HG03378 (cell line): ENCODE measurements at regions not wholly inside any gene's neighbourhood (a gene's known extent, or its start where the extent isn't known, plus 50 kb on each side); places are given as distances from the start of the nearest gene placed in this dataset.

Source experiments
- ATAC-seq: cut with Tn5 transposase; IDR thresholded peaks from one replicate; pipeline ENCODE4 v1.9.1; 2021; ENCODE audit warnings: mild to moderate bottlenecking, moderate library complexity; ENCODE audit not compliant: unreplicated experiment

DNA sequence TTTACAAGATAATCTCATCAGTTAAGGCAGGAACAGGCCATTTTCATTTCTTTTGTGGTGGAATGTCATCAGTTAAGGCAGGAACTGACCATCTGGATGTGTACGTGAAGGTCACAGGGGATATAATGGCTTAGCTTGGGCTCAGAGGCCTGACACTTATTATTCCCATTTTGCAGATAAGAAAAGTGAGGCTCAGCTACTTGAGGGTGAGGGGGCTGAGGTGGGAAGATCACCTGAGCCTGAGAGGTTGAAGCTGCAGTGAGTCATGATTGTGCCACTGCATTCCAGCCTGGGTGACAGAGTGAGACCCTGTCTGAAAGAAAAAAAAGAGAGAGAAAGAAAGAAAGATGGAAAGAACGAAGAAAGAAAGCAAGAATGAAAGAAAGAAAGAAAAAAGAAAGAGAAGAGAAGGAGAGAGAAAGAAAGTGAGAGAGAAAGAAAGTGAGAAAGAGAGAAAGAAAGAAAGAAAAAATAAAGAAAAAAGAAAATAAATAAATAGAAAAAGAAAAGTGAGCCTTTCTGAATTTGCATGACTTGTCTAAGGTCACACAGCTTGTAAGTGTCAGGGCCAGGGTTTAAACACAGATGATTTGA, 142.0 kb downstream of the TMEM30B start:
- ATAC-seq = no peak

GRCh38 chr14:61132894-61133293, 148.2 kb downstream of the TMEM30B start:
- ATAC-seq = no peak

DNA sequence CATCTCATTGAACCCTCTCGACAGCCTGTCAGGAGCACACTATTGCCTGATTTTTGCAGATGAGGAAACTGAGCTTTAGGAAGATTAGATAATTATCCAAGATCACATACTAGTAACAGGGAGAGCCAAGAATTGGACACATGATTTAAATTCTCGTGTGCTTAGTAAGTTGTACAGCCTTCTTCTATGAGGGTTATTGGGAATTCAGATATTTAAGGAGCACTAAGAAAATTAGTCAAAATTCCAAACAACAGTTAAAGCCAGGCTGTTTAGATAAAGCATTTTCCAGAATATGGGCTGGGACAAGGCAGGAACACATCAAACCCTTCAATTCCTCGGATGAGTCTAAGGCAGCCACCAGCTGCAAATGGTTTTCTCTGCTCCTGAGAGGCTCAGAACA, 148.8 kb downstream of the TMEM30B start:
- ATAC-seq = no peak

- ATAC-seq = no peak
Measured at GRCh38 chr14:61130512-61131260, 149.6 kb downstream of the SLC38A6 start.

- no peak for ATAC-seq
Measured at GRCh38 chr14:61129168-61129745, 148.2 kb downstream of the SLC38A6 start.

- no peak for ATAC-seq
Measured at GRCh38 chr14:61128382-61129167, 147.5 kb downstream of the SLC38A6 start.

GRCh38 chr14:61126603-61127498, 145.8 kb downstream of the SLC38A6 start:
- ATAC-seq = no peak

- ATAC-seq = no peak
Measured at GRCh38 chr14:61125867-61126572, 145.0 kb downstream of the SLC38A6 start.

- ATAC-seq = no peak
Measured at GRCh38 chr14:61125041-61125866, 144.2 kb downstream of the SLC38A6 start.

- ATAC-seq = no peak
Measured at GRCh38 chr14:61122862-61123261, 141.8 kb downstream of the SLC38A6 start.

DNA sequence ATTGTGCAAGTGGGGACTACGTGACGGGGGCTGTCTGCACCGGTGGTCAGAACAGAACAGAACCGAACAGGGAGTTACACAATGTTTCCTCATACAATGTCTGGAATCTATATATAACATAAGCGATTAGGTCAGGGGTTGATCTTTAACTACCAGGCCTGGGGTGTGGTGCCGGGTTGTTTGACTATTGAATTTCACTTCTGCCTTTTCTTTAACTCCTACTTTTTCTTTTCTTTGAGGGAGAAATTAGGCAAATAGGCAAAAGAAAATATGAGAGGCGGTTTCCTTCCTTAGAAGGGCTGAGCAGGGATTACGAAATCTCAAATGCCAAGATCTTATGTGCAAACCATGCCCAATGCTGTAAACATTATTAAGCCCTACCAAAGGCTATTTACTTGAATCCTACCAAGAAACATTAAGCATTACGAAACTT, 140.3 kb downstream of the SLC38A6 start:
- no peak for ATAC-seq

DNA sequence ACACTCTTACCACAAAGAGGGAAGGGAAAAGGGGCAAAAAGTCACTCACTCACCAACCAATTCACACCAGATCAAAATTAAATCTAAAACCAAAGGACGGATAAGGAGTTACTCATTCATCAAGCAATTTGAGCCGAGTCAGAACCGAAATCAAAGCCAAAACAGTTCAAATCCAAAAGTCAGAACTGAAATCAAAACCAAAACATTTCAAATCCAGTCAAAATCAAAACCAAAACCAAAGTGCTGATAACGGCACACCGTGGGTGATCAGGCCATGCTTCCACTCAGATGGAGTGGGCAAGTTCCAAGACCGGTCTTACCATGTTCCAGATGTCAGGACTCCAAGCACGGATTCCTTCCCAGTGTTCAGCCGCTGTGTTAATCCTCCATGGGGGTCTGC, 139.5 kb downstream of the SLC38A6 start:
- ATAC-seq = no peak

- no peak for ATAC-seq
Measured at GRCh38 chr14:61119006-61119405, 138.0 kb downstream of the SLC38A6 start.

GRCh38 chr14:61116369-61116768, 135.3 kb downstream of the SLC38A6 start:
- no peak for ATAC-seq

- ATAC-seq = no peak
Measured at GRCh38 chr14:61113561-61114225, 132.6 kb downstream of the SLC38A6 start.

GRCh38 chr14:61112506-61112905, 131.5 kb downstream of the SLC38A6 start:
- no peak for ATAC-seq

- ATAC-seq = no peak
Measured at GRCh38 chr14:61111731-61112130, 130.7 kb downstream of the SLC38A6 start.

DNA sequence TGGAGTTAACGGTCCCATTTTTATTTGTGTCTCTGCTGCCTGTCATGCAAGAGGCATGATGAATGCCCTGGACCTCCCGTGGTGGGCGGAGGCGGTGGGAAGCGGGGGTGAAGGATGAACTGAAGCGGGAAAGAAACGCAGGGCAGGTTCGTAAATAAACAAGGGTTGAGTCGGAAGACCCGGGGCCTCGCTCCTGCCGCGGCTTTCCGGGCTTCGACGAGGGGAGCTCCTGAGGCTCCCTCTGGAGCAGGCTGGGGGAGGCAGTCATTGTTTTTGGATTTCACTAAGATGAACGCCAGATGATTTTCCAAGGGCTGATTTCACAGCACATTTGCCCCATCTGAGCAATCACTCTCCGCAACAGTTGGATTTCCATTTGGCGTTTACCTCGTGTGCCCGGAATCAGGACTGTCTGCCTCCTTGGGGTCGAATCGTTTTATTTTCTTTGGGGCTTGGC, 130.2 kb downstream of the SLC38A6 start:
- ATAC-seq = no peak
